ENCODE measurements at regions not wholly inside any gene's neighbourhood (a gene's known extent, or its start where the extent isn't known, plus 50 kb on each side); places are given as distances from the start of the nearest gene placed in this dataset.

GRCh38 chr19:31119951-31120690 lies 229.1 kb downstream of the TSHZ3 start:
- Histone ChIP-seq H3K27me3 (replicated peaks) (no peaks in the 10 kb centered on the region), H3K4me3 (ENCODE audit: low read depth, low read length) (no peak overlapping the region), H3K36me3 (replicated peaks) (no peaks in the 10 kb centered on the region), H3K27ac (no peak overlapping the region)
- TF ChIP-seq CTCF (IDR thresholded peaks at IDR 0.05; ENCODE audit: low read depth, low read length, missing control alignments), result no peak
- no peak for DNase-seq
- in situ Hi-C loops (cut with HindIII; ENCODE audit: low pct_ligation_motif_present, low sequenced_read_pairs), result no loop called here

- no peak for DNase-seq
- Histone ChIP-seq H3K36me3 (replicated peaks) (no peaks in the 10 kb centered on the region), H3K4me3 (ENCODE audit: low read depth, low read length) (no peak overlapping the region), H3K27ac (no peak overlapping the region), H3K27me3 (replicated peaks) (no peaks in the 10 kb centered on the region)
- in situ Hi-C loops (cut with HindIII; ENCODE audit: low pct_ligation_motif_present, low sequenced_read_pairs), result no loop called here
- no peak for TF ChIP-seq CTCF (IDR thresholded peaks at IDR 0.05; ENCODE audit: low read depth, low read length, missing control alignments)
Observed at GRCh38 chr19:31118986-31119385, 230.2 kb downstream of the TSHZ3 start.

GRCh38 chr19:31118287-31118955 lies 230.8 kb downstream of the TSHZ3 start:
- H3K27ac ChIP-seq, result no peak overlapping the region
- DNase-seq, result no peak
- in situ Hi-C loops (cut with HindIII; ENCODE audit: low pct_ligation_motif_present, low sequenced_read_pairs), result no loop called here
- TF ChIP-seq CTCF (IDR thresholded peaks at IDR 0.05; ENCODE audit: low read depth, low read length, missing control alignments), result no peak
- H3K4me3 ChIP-seq (ENCODE audit: low read depth, low read length), result no peak overlapping the region
- H3K36me3 ChIP-seq (replicated peaks), result no peaks in the 10 kb centered on the region
- H3K27me3 ChIP-seq (replicated peaks), result no peaks in the 10 kb centered on the region

- no peak overlapping the region for H3K4me3 ChIP-seq (ENCODE audit: low read depth, low read length)
- no peaks in the 10 kb centered on the region for H3K27me3 ChIP-seq (replicated peaks)
- DNase-seq, result peak; percentile 42
- no peak overlapping the region for H3K27ac ChIP-seq
- no peaks in the 10 kb centered on the region for H3K36me3 ChIP-seq (replicated peaks)
- TF ChIP-seq CTCF (IDR thresholded peaks at IDR 0.05; ENCODE audit: low read depth, low read length, missing control alignments), result no peak
- in situ Hi-C loops (cut with HindIII; ENCODE audit: low pct_ligation_motif_present, low sequenced_read_pairs), result no loop called here
Observed at GRCh38 chr19:31114585-31114984, 234.7 kb downstream of the TSHZ3 start.

GRCh38 chr19:31113293-31113692 lies 235.9 kb downstream of the TSHZ3 start:
- TF ChIP-seq CTCF (IDR thresholded peaks at IDR 0.05; ENCODE audit: low read depth, low read length, missing control alignments), result no peak
- in situ Hi-C loops (cut with HindIII; ENCODE audit: low pct_ligation_motif_present, low sequenced_read_pairs), result no loop called here
- H3K27ac ChIP-seq, result peak overlapping the region; percentile 59

More at GRCh38 chr19:31113293-31113692, 235.9 kb downstream of the TSHZ3 start:
- H3K27me3 ChIP-seq (replicated peaks), result no peaks in the 10 kb centered on the region
- H3K36me3 ChIP-seq (replicated peaks), result no peaks in the 10 kb centered on the region
- H3K4me3 ChIP-seq (ENCODE audit: low read depth, low read length), result no peak overlapping the region
- DNase-seq, result peak; percentile 84

All from brain microvascular endothelial cell (primary cell).